Activated CD4-positive, alpha-beta T cell treated with anti-CD3 and anti-CD28 coated beads, Interleukin-10, Interleukin-2, amounts not matched to agents 100 ng/mL and 50 ng/mL, durations not matched to agents 16 hours and 8 hours (primary cell): ENCODE measurements at regions not wholly inside any gene's neighbourhood (a gene's known extent, or its start where the extent isn't known, plus 50 kb on each side); places are given as distances from the start of the nearest gene placed in this dataset.

ENCODE experiments used
- DNase-seq: peaks from one replicate; pipeline ENCODE4 v3.0.0-alpha.2; 2020

- no peak for DNase-seq
These were observed 244.1 kb downstream of the MN1 start for GRCh38 chr22:27557286-27558008.

DNA sequence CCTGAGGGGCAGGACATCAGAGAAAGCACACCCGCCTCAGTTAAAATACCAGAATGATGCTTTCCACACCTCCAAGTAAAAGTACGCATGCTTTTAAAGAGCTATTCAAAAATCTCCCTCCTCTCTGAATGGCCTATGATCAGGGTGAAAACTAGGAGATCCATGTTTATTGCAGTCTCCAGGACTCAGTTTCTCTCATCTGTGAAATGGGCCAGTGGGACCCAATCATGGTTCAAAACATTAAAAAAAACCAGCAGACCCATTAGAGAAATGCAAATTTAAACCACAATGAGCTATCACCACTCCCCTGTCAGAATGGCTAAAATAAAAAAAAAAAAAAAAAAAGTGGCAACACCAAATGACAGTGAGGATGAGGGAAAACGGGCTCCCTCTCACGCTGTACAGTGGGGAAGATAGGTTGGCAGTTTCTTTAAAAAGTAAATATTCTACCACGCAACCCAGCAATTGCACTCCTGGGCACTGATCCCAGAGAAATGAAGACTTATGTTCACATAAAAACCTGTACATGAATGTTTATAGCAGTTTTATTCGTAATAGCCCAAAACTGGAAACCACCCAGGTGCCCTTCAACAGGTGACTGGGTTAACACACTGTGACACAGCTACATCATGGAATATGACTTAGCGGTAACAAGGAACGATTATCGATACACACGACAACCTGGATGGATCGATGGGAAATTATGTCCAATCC, 242.7 kb downstream of the MN1 start:
- DNase-seq, result no peak

GRCh38 chr22:27560781-27561180, 240.8 kb downstream of the MN1 start:
- DNase-seq, result no peak

DNA sequence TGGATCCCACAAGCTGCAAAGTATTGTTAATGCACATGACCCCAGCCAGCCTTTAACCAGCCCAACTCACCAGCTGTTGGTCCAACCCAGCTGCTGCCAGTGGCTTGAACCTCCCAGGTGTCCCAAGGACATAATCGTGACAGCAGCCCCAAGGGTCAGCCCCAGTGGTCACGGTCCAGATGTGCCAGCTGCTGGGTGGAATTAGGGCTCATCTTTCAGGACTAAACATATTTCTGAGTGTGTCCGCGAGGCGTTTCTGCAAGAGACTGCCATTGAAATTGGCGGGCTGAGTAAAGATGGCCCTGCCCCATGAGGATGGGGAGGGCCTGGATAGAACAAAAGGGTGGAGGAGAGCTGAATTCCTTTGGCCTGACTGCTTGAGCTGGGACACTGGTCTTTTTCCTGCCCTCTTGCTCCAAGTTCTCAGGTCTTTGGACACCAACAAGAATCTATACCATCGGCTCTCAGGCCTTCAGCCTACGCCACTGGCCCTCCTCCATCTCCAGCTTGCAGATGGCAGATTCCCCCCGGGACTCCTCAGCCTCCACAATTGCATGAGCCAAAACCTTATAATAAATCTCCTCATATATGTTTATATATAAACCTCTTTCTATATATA, 240.2 kb downstream of the MN1 start:
- DNase-seq, result no peak

DNA sequence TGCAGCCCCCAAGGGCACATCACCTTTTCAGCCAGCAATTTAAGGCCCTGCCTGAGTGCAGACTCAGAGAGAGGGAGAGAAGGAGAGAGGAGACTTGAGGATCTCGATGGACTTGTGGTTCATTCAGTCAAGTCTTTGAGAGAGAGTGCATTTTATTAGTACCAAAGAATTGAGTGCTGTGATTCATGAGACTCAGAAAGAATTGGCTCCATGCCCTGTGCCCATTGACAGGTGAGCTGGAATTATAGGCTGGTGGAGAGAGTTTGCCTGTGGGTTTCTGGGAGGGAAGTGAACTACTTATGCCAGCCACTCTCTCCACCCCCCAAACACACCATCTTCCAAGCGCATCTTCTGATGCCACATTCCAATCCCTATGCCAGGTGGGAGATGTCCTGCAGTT, 236.8 kb downstream of the MN1 start:
- DNase-seq, result no peak

GRCh38 chr22:27566602-27567001, 235.0 kb downstream of the MN1 start:
- no peak for DNase-seq

- no peak for DNase-seq
These were observed 233.3 kb downstream of the MN1 start for GRCh38 chr22:27568265-27568664.

- no peak for DNase-seq
These were observed 229.9 kb downstream of the MN1 start for GRCh38 chr22:27571463-27572277.

DNA sequence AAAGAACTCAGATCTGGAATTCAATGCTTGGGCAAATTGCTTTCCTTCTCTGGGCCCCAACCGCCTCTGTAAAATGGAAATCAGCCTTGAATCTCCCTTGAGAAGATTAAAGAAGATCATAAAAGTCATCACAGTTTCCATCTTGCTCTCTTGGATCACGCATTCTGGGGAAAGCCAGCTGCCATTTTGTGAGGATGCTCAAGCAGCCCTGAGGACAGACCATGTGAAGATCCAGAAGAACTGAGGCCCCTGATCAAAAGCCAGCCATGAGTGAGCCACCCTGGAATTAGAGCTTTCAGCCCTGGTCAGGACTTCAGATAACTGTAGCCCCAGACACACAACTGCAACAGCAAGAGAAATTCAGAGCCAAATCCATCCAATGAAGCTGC, 229.3 kb downstream of the MN1 start:
- DNase-seq, result no peak

GRCh38 chr22:27573280-27574001, 228.1 kb downstream of the MN1 start:
- DNase-seq, result no peak

DNA sequence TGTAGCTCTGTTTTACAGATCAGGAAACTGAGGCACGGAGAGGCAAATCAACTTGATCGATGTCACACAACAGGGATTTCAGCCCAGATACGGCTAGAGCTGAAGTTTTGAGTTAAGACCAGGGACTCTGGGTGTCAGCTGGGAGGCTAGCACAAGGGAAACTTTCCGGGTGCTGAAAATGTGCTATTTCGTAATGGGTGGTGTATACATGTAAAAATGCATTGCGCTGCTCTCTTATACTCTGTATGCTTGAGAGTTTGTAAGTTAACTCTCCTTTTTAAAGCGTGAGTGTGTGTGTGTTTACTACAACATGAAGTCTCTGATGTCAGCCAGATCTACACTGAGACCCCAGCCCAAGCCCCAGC, 227.6 kb downstream of the MN1 start:
- no peak for DNase-seq

GRCh38 chr22:27574651-27575050, 226.9 kb downstream of the MN1 start:
- no peak for DNase-seq

DNA sequence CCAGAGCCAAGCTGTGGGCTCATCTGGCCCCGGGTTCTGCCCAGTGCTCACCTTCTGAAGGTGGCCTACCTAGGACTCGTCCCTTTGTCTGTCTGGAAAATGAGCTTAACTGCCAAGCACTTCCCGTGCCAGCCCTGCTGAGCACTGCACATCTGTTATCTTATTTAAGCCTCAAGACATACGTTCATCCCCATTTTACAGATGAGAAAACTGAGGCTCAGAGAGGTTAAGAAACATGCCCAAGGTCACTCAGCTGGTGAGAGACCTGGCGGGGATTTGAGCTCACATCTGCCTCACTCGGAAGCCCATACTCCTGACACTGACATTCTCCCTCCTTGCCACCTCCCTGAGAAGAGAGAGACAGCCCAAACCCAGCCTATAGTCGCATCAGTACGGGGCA, 226.2 kb downstream of the MN1 start:
- DNase-seq, result no peak

DNA sequence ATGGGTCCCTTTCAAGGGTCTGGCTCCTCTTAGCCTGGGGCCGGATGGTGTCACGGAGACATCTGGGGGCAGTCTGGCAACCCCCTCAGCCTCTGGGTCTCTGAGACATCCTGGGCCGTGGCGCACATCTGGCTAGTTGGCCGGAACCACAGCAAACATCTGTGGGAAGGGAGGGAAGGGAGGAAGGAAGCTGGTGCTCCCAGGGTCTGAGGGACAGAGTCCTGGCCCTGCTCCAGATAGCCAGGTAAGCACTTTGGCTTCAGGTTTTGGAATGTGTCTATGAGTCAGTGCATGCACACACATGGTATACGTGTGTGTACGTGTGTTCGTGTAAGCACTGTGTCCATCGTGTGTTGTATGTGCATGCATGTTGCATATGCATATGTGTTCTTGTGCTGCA, 225.1 kb downstream of the MN1 start:
- DNase-seq, result no peak

DNA sequence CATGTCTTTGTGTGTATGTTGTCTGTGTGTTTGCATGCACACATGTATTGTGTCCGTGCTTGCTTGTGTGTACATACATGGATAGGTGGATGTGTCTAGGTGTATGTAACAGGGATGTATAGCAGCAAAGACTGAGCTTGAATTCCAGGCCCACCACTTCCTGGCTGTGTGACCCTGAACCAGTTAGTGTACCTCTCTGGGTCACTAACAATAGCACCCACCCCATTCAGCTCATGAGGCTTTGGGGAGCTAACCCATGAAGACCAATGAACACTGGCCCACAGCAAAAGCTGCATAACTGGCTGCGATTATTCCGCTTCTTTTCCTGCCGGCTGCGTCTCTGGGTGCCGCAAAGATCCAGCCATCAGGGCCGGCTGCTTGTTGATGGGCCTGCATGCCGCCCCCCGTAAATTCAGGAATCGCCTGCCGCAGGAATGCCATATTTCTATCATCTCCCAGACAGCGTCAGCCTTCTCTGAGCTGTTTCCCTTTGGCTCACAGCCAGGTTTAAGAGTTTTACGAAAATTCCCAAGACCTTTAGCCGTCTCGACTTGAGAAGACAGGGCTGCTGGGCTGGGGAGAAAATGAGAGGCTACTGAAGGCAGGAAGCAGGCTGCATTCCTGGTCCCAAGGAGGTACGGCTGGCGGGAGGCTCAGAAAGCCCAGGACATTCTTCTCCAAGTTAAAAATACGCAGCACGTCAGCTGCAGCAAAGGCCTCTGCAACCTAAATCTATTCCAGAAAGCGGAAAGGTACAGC, 224.6 kb downstream of the MN1 start:
- no peak for DNase-seq

GRCh38 chr22:27577574-27577969, 224.0 kb downstream of the MN1 start:
- no peak for DNase-seq

- DNase-seq, result no peak
These were observed 222.5 kb downstream of the MN1 start for GRCh38 chr22:27578937-27579617.

GRCh38 chr22:27580311-27580897, 221.2 kb downstream of the MN1 start:
- DNase-seq, result no peak

DNA sequence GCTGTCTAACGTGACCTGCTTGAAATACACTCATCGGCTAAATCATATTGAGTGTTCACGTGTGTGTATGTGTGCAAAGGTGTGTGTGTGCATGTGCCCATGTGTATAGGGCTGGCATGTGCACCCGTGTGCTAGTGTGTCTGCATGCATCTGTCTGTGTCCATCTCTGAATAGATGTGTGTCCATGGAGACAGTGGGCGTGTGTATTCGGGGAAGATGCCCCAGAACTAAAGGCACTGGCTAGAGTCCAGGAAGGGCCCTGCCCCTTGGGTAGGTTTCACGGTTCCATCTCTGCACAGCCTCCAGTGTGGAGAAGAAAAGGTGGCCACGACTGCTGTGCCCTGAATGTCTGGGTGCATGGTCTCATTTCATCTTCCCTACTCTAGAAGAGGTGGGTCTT, 220.3 kb downstream of the MN1 start:
- DNase-seq, result no peak

DNA sequence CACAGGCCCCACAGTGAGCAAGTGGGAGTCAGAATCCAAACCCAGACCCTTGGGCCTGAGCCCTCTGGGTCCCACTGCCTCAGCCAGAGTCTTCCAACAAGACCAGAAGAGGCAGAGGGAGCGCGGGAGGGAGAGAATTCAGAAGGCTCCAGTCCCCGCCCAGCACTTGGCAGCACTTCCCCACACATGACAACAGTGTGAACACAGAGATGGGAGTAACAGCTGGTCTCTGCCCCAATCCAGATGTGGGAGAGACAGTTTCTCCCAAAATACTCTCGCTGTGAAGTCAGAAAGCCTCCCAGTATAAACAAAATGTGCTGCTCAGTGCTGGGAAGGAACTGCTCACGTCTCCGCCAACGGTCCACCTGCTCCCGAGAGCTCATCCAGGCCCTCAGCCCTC, 219.9 kb downstream of the MN1 start:
- DNase-seq, result no peak

DNA sequence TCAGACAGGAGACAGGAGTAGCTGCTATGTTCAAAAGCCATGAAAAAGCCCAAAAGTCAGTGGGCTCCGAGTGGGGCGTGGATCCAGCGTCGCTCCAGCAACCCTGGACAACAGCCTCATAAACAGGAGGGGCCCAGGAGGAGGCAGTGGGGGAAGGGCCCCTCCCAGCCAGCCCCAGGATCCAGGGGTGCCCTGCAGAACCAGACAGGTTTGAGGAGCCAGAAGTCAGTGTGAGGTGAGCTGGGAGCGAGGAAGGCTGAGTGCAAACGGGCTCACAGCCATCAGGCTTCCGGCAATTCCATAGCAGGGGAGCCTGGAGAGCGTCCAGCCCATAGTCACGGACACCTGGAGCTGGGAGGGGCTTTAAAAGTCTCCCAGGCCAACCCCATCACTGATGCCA, 217.7 kb downstream of the MN1 start:
- no peak for DNase-seq
